Lower leg skin (tissue), 3 donors: ENCODE measurements at regions not wholly inside any gene's neighbourhood (a gene's known extent, or its start where the extent isn't known, plus 50 kb on each side); places are given as distances from the start of the nearest gene placed in this dataset.

Source experiments
- CTCF ChIP-seq, 3 donors: fragments of 450-650 bp; IDR thresholded peaks; one replicate each; pipeline ENCODE4 v1.5.1; 2016; ENCODE audit warnings: antibody characterized with exemption in 3 of 3, mild to moderate bottlenecking in 3 of 3, moderate library complexity in 2 of 3
- POLR2A ChIP-seq, 2 donors: fragments of 450-650 bp; IDR thresholded peaks; one replicate each; pipeline ENCODE4 v1.6.1; 2016 to 2017; ENCODE audit warnings: antibody characterized with exemption in 2 of 2, mild to moderate bottlenecking in 1 of 2, moderate library complexity in 1 of 2

DNA sequence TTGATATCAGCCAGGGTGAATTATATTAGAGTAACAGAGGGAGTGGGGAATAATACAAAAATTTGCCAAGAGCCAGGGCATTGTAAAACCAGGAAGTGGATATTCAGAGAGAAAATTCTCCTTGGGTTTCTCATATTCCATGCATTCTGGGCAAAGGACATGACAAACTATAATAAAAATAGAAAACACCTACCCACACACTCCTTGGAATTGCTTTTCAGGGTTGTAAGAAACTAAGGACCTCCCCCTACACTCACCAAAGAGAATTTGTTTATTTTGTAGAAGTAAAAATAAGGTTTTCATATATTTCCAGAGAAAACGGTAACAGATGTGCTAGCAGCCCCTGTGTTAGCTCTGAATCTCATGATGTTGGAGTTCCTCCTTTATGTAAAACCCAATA lies 649.6 kb downstream of the SLITRK1 start:
- TF ChIP-seq CTCF (IDR thresholded peaks at IDR 0.05) = no peak
- no peak for TF ChIP-seq POLR2A (IDR thresholded peaks at IDR 0.05)
